Naive thymus-derived CD4-positive, alpha-beta T cell (primary cell): ENCODE measurements at regions not wholly inside any gene's neighbourhood (a gene's known extent, or its start where the extent isn't known, plus 50 kb on each side); places are given as distances from the start of the nearest gene placed in this dataset.

ENCODE experiments used
- ATAC-seq: fragments of 150-1000 bp; cut with Tn5 transposase; 2 replicates; pipeline ENCODE4 v1.10.0; 2021; ENCODE audit warnings: mild to moderate bottlenecking, moderate library complexity
- CTCF ChIA-PET: fragments of 350-600 bp; sonication (Branson Sonifier 250); formaldehyde crosslinking; loops from one replicate; lab custom pipeline; 2021; ENCODE audit warnings: antibody characterized with exemption; lab: Charles Lee
- POLR2A ChIA-PET: fragments of 350-600 bp; sonication (Branson Sonifier 250); formaldehyde crosslinking; loops from one replicate; lab custom pipeline; 2021; ENCODE audit warnings: antibody characterized with exemption, inconsistent platforms; lab: Charles Lee
- DNase-seq, 9 donors: peaks; one replicate each; pipeline versions ENCODE4 v3.0.0 to v3.0.0-alpha.2; 2020 to 2022; ENCODE audit warnings: mixed read lengths in 1 of 9
- H3K27ac ChIP-seq: one replicate; pipeline ENCODE4 v1.7.0; 2013; ENCODE audit warnings: mild to moderate bottlenecking, low read depth, low read length, moderate library complexity
- H3K27me3 ChIP-seq, 2 donors: one replicate each; pipeline ENCODE4 v1.7.0; 2013; ENCODE audit warnings: low read length in 2 of 2, mild to moderate bottlenecking in 2 of 2, moderate library complexity in 2 of 2; ENCODE audit not compliant: control insufficient read depth in 2 of 2, insufficient read depth in 2 of 2
- H3K36me3 ChIP-seq, 3 experiments: 1 replicate in 2 of 3; 2 replicates in 1 of 3; pipeline ENCODE4 v1.7.0; 2013; ENCODE audit warnings: low read length in 3 of 3, mild to moderate bottlenecking in 3 of 3, moderate library complexity in 1 of 3; ENCODE audit not compliant: insufficient read depth in 3 of 3, control insufficient read depth in 2 of 3
- H3K4me1 ChIP-seq, 2 donors: one replicate each; pipeline ENCODE4 v1.7.0; 2013; ENCODE audit warnings: low read length in 2 of 2, mild to moderate bottlenecking in 2 of 2, moderate library complexity in 1 of 2; ENCODE audit not compliant: control insufficient read depth in 2 of 2, insufficient read depth in 2 of 2
- H3K4me3 ChIP-seq: 2 replicates; pipeline ENCODE4 v1.7.0; 2013; ENCODE audit warnings: mild to moderate bottlenecking, low read length
- H3K9me3 ChIP-seq, 3 experiments: 1 replicate in 2 of 3; 2 replicates in 1 of 3; pipeline ENCODE4 v1.7.0; 2013; ENCODE audit warnings: low read length in 3 of 3; ENCODE audit not compliant: control insufficient read depth in 2 of 3
- H3K27ac Mint-ChIP-seq, 9 donors: one replicate each; pipeline ENCODE4 v1.8.0; 2020 to 2022; ENCODE audit warnings: mixed read lengths in 9 of 9, mild to moderate bottlenecking in 8 of 9, moderate library complexity in 5 of 9, inconsistent platforms in 2 of 9
- H3K27me3 Mint-ChIP-seq, 5 donors: one replicate each; pipeline ENCODE4 v1.8.0; 2021 to 2022; ENCODE audit warnings: mixed read lengths in 5 of 5, mild to moderate bottlenecking in 1 of 5
- H3K36me3 Mint-ChIP-seq, 5 donors: one replicate each; pipeline ENCODE4 v1.8.0; 2020 to 2022; ENCODE audit warnings: mixed read lengths in 5 of 5, mild to moderate bottlenecking in 3 of 5, inconsistent platforms in 1 of 5
- H3K4me1 Mint-ChIP-seq, 7 donors: one replicate each; pipeline ENCODE4 v1.8.0; 2020 to 2022; ENCODE audit warnings: mixed read lengths in 7 of 7, mild to moderate bottlenecking in 3 of 7, inconsistent platforms in 1 of 7
- H3K4me3 Mint-ChIP-seq, 10 donors: one replicate each; pipeline ENCODE4 v1.8.0; 2020 to 2022; ENCODE audit warnings: mild to moderate bottlenecking in 10 of 10, mixed read lengths in 10 of 10, moderate library complexity in 6 of 10, inconsistent platforms in 2 of 10
- H3K9me3 Mint-ChIP-seq, 11 donors: one replicate each; pipeline ENCODE4 v1.8.0; 2020 to 2022; ENCODE audit warnings: mixed read lengths in 11 of 11, mild to moderate bottlenecking in 4 of 11, inconsistent platforms in 1 of 11, moderate library complexity in 1 of 11
- intact Hi-C, 2 donors: fragments of 100-400 bp; cut with micrococcal nuclease; formaldehyde crosslinking; loops; one replicate each; pipeline ENCODE4 v1.15.1; 2023

GRCh38 chr7:119556436-119556835, 716.5 kb upstream of the KCND2 start:
- Mint-ChIP-seq H3K4me3 (no peak overlapping the region), H3K9me3 (peaks cover 0 to 19% (median 3%) of the 10 kb centered on the region in 11 donors), H3K4me1 (peaks cover 0 to 2% (median 0%) of the 10 kb centered on the region in 7 donors), H3K36me3 (no peaks in the 10 kb centered on the region), H3K27me3 (no peaks in the 10 kb centered on the region), H3K27ac (no peak overlapping the region)
- intact Hi-C loops: no loop called here
- H3K4me1 ChIP-seq: no peaks in the 10 kb centered on the region
- H3K9me3 ChIP-seq: no peaks in the 10 kb centered on the region
- no peak overlapping the region for H3K4me3 ChIP-seq
- ATAC-seq (no peak), DNase-seq (no peak)
- ChIA-PET CTCF (no interaction called here), POLR2A (no interaction called here)
- H3K27me3 ChIP-seq: no peaks in the 10 kb centered on the region
- H3K27ac ChIP-seq: no peak overlapping the region
- H3K36me3 ChIP-seq: no peaks in the 10 kb centered on the region

GRCh38 chr7:119561751-119562150, 711.2 kb upstream of the KCND2 start:
- Histone ChIP-seq H3K4me1 (no peaks in the 10 kb centered on the region), H3K4me3 (no peak overlapping the region), H3K27ac (no peak overlapping the region), H3K27me3 (no peaks in the 10 kb centered on the region), H3K36me3 (no peaks in the 10 kb centered on the region), H3K9me3 (no peaks in the 10 kb centered on the region)
- ChIA-PET POLR2A (no interaction called here), CTCF (no interaction called here)
- H3K9me3 Mint-ChIP-seq: peaks cover 0 to 20% (median 5%) of the 10 kb centered on the region in 11 donors
- H3K4me1 Mint-ChIP-seq: peaks cover 0 to 2% (median 0%) of the 10 kb centered on the region in 7 donors
- H3K4me3 Mint-ChIP-seq: no peak overlapping the region
- H3K27ac Mint-ChIP-seq: no peak overlapping the region
- intact Hi-C loops: no loop called here
- no peaks in the 10 kb centered on the region for H3K36me3 Mint-ChIP-seq
- ATAC-seq (no peak), DNase-seq (no peak)
- H3K27me3 Mint-ChIP-seq: no peaks in the 10 kb centered on the region

GRCh38 chr7:119562839-119563238, 710.1 kb upstream of the KCND2 start:
- ChIA-PET CTCF (no interaction called here), POLR2A (no interaction called here)
- Histone ChIP-seq H3K9me3 (no peaks in the 10 kb centered on the region), H3K4me1 (no peaks in the 10 kb centered on the region), H3K27me3 (no peaks in the 10 kb centered on the region), H3K4me3 (no peak overlapping the region), H3K27ac (no peak overlapping the region), H3K36me3 (no peaks in the 10 kb centered on the region)
- H3K27ac Mint-ChIP-seq: no peak overlapping the region
- no peaks in the 10 kb centered on the region for H3K4me1 Mint-ChIP-seq
- no peaks in the 10 kb centered on the region for H3K36me3 Mint-ChIP-seq
- DNase-seq: no peak
- H3K4me3 Mint-ChIP-seq: no peak overlapping the region
- no peak for ATAC-seq
- intact Hi-C loops: no loop called here
- H3K9me3 Mint-ChIP-seq: peaks cover 0 to 20% (median 5%) of the 10 kb centered on the region in 11 donors
- no peaks in the 10 kb centered on the region for H3K27me3 Mint-ChIP-seq

- H3K27me3 ChIP-seq: no peaks in the 10 kb centered on the region
- peaks cover 0 to 11% (median 3%) of the 10 kb centered on the region in 11 donors for H3K9me3 Mint-ChIP-seq
- no peak overlapping the region for H3K4me3 ChIP-seq
- ChIA-PET CTCF (no interaction called here), POLR2A (no interaction called here)
- H3K4me1 Mint-ChIP-seq: no peaks in the 10 kb centered on the region
- intact Hi-C loops: no loop called here
- H3K4me1 ChIP-seq: no peaks in the 10 kb centered on the region
- H3K27ac Mint-ChIP-seq: no peak overlapping the region
- no peak overlapping the region for H3K27ac ChIP-seq
- H3K36me3 ChIP-seq: no peaks in the 10 kb centered on the region
- H3K4me3 Mint-ChIP-seq: no peak overlapping the region
- no peaks in the 10 kb centered on the region for H3K27me3 Mint-ChIP-seq
- no peaks in the 10 kb centered on the region for H3K36me3 Mint-ChIP-seq
- ATAC-seq (no peak), DNase-seq (no peak)
- no peaks in the 10 kb centered on the region for H3K9me3 ChIP-seq
Observed at GRCh38 chr7:119571666-119572065, 701.3 kb upstream of the KCND2 start.

GRCh38 chr7:119572132-119572531, 700.8 kb upstream of the KCND2 start:
- H3K27ac ChIP-seq: no peak overlapping the region
- DNase-seq (no peak), ATAC-seq (no peak)
- H3K27me3 ChIP-seq: no peaks in the 10 kb centered on the region
- Mint-ChIP-seq H3K27ac (no peak overlapping the region), H3K4me1 (no peaks in the 10 kb centered on the region), H3K27me3 (no peaks in the 10 kb centered on the region), H3K36me3 (no peaks in the 10 kb centered on the region), H3K4me3 (no peak overlapping the region), H3K9me3 (peaks cover 0 to 13% (median 3%) of the 10 kb centered on the region in 11 donors)
- no peaks in the 10 kb centered on the region for H3K36me3 ChIP-seq
- no peaks in the 10 kb centered on the region for H3K9me3 ChIP-seq
- intact Hi-C loops: no loop called here
- CTCF ChIA-PET: no interaction called here
- POLR2A ChIA-PET: no interaction called here
- H3K4me3 ChIP-seq: no peak overlapping the region
- H3K4me1 ChIP-seq: no peaks in the 10 kb centered on the region

- Mint-ChIP-seq H3K9me3 (peaks cover 0 to 16% (median 4%) of the 10 kb centered on the region in 11 donors), H3K27ac (no peak overlapping the region), H3K4me1 (no peaks in the 10 kb centered on the region), H3K27me3 (no peaks in the 10 kb centered on the region), H3K4me3 (no peak overlapping the region), H3K36me3 (no peaks in the 10 kb centered on the region)
- H3K27me3 ChIP-seq: no peaks in the 10 kb centered on the region
- DNase-seq: no peak
- no peak overlapping the region for H3K4me3 ChIP-seq
- intact Hi-C loops: no loop called here
- CTCF ChIA-PET: no interaction called here
- H3K4me1 ChIP-seq: no peaks in the 10 kb centered on the region
- H3K27ac ChIP-seq: no peak overlapping the region
- ATAC-seq: no peak
- no peaks in the 10 kb centered on the region for H3K36me3 ChIP-seq
- POLR2A ChIA-PET: no interaction called here
- H3K9me3 ChIP-seq: no peaks in the 10 kb centered on the region
Observed at GRCh38 chr7:119572541-119572940, 700.4 kb upstream of the KCND2 start.

- H3K27ac Mint-ChIP-seq: no peak overlapping the region
- CTCF ChIA-PET: no interaction called here
Observed at GRCh38 chr7:119578116-119578515, 694.9 kb upstream of the KCND2 start.

More at GRCh38 chr7:119578116-119578515, 694.9 kb upstream of the KCND2 start:
- H3K27me3 ChIP-seq: no peaks in the 10 kb centered on the region
- no peaks in the 10 kb centered on the region for H3K36me3 ChIP-seq
- DNase-seq: no peak
- Mint-ChIP-seq H3K9me3 (peaks cover 0 to 16% (median 3%) of the 10 kb centered on the region in 11 donors), H3K4me1 (no peaks in the 10 kb centered on the region), H3K27me3 (no peaks in the 10 kb centered on the region), H3K36me3 (no peaks in the 10 kb centered on the region), H3K4me3 (no peak overlapping the region)
- no peaks in the 10 kb centered on the region for H3K4me1 ChIP-seq
- intact Hi-C loops: no loop called here
- H3K4me3 ChIP-seq: no peak overlapping the region
- H3K9me3 ChIP-seq: no peaks in the 10 kb centered on the region
- no peak for ATAC-seq
- no peak overlapping the region for H3K27ac ChIP-seq
- POLR2A ChIA-PET: no interaction called here
